Endothelial cell (in vitro differentiated cells): ENCODE measurements at regions not wholly inside any gene's neighbourhood (a gene's known extent, or its start where the extent isn't known, plus 50 kb on each side); places are given as distances from the start of the nearest gene placed in this dataset.

Experiments
- DNase-seq: peaks from one replicate; pipeline ENCODE4 v3.0.0; 2021; ENCODE audit warnings: low spot score
- H3K27ac Mint-ChIP-seq: one replicate; pipeline ENCODE4 v1.8.0; 2021; ENCODE audit warnings: mixed read lengths, inconsistent platforms; ENCODE audit not compliant: unreplicated experiment
- H3K27me3 Mint-ChIP-seq: one replicate; pipeline ENCODE4 v1.8.0; 2021; ENCODE audit warnings: mild to moderate bottlenecking, moderate library complexity, mixed read lengths, inconsistent platforms; ENCODE audit not compliant: unreplicated experiment
- H3K36me3 Mint-ChIP-seq: one replicate; pipeline ENCODE4 v1.8.0; 2021; ENCODE audit warnings: mild to moderate bottlenecking, low read depth, mixed read lengths, inconsistent platforms; ENCODE audit not compliant: unreplicated experiment
- H3K4me1 Mint-ChIP-seq: one replicate; pipeline ENCODE4 v1.8.0; 2021; ENCODE audit warnings: mild to moderate bottlenecking, mixed read lengths, inconsistent platforms; ENCODE audit not compliant: unreplicated experiment
- H3K4me3 Mint-ChIP-seq: one replicate; pipeline ENCODE4 v1.8.0; 2021; ENCODE audit warnings: mild to moderate bottlenecking, mixed read lengths, inconsistent platforms; ENCODE audit not compliant: unreplicated experiment
- H3K9me3 Mint-ChIP-seq: one replicate; pipeline ENCODE4 v1.8.0; 2021; ENCODE audit warnings: mixed read lengths, inconsistent platforms; ENCODE audit not compliant: unreplicated experiment
- CTCF ChIP-seq: fragments of 200-600 bp; sonication (generic); IDR thresholded peaks from one replicate; pipeline ENCODE4 v1.5.0; 2021; ENCODE audit warnings: antibody characterized with exemption; ENCODE audit not compliant: unreplicated experiment

DNA sequence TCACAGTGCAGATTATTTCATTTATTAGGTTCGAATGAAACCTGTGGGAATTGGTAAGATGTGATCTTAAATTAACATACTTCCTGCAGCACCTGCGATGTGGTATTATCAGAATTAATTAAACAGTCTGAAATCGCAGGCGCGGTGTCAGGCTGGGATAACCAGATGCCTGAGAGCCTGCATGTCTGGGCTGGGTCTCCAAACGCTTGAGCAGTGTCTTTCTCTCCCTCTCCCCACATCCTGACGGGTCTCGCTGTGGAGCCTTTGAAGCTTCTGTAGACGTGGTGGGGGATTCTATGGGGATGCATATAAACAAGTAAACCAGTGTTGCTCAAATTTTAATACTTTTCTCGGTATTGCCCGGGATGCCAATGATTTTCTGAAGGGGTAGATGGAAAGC lies 366.2 kb upstream of the SPRED2 start:
- Mint-ChIP-seq H3K4me3 (no peak overlapping the region), H3K27me3 (no peaks in the 10 kb centered on the region), H3K9me3 (no peaks in the 10 kb centered on the region), H3K36me3 (no peaks in the 10 kb centered on the region), H3K4me1 (no peaks in the 10 kb centered on the region), H3K27ac (no peak overlapping the region)
- no peak for TF ChIP-seq CTCF
- DNase-seq = no peak

- Mint-ChIP-seq H3K9me3 (no peaks in the 10 kb centered on the region), H3K4me3 (no peak overlapping the region), H3K4me1 (no peaks in the 10 kb centered on the region), H3K36me3 (no peaks in the 10 kb centered on the region), H3K27me3 (no peaks in the 10 kb centered on the region), H3K27ac (no peak overlapping the region)
- no peak for DNase-seq
- TF ChIP-seq CTCF = no peak
Observed at GRCh38 chr2:65794994-65795393, 362.6 kb upstream of the SPRED2 start.

DNA sequence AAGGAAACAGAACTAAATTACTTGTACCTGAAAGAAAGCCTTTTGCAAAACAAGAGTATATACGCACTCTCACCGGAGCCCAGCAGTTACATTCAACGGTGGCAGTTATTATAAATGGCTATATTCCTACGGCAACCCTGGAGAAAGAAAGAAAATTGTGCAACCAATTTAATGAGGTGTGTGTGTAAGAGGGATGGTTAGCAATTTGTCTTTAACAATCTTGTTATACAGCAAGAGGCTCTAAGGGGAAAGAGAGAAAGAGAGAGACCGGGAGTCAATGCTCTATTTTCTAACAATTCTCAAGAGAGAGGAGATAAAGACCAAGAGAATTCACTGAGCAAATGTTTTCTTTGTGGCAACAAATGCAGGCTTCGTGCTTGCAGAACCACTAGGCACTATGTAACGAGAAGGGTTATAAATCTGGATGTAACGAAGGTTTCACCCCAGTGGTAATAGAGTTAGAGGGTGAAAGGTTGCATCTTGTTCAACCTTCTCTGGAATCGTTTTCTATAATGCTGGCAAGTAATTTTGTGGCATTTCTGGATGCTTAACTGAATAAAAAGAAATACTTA lies 359.1 kb upstream of the SPRED2 start:
- no peaks in the 10 kb centered on the region for H3K36me3 Mint-ChIP-seq
- no peak overlapping the region for H3K27ac Mint-ChIP-seq
- TF ChIP-seq CTCF = no peak

DNA sequence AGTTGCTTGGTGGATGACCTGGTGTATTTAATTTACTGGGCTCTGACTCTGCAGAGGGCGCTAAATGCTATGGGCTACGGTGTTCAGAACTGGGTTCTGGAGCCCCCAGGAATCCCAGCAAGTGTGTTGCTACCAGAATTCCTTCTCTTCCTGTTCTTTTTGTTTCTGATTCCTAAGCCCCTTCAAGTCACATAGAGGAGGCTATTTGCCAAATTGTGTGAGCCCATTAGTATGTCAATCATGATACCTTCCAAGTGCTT lies 358.2 kb upstream of the SPRED2 start:
- H3K27ac Mint-ChIP-seq = no peak overlapping the region
- H3K27me3 Mint-ChIP-seq = no peaks in the 10 kb centered on the region
- no peak overlapping the region for H3K4me3 Mint-ChIP-seq
- no peaks in the 10 kb centered on the region for H3K4me1 Mint-ChIP-seq
- TF ChIP-seq CTCF = no peak
- H3K36me3 Mint-ChIP-seq = no peaks in the 10 kb centered on the region
- no peaks in the 10 kb centered on the region for H3K9me3 Mint-ChIP-seq
- no peak for DNase-seq

More for the DNA sequence above, 359.1 kb upstream of the SPRED2 start:
- no peaks in the 10 kb centered on the region for H3K9me3 Mint-ChIP-seq
- H3K27me3 Mint-ChIP-seq = no peaks in the 10 kb centered on the region
- no peaks in the 10 kb centered on the region for H3K4me1 Mint-ChIP-seq
- no peak overlapping the region for H3K4me3 Mint-ChIP-seq
- DNase-seq = no peak

DNA sequence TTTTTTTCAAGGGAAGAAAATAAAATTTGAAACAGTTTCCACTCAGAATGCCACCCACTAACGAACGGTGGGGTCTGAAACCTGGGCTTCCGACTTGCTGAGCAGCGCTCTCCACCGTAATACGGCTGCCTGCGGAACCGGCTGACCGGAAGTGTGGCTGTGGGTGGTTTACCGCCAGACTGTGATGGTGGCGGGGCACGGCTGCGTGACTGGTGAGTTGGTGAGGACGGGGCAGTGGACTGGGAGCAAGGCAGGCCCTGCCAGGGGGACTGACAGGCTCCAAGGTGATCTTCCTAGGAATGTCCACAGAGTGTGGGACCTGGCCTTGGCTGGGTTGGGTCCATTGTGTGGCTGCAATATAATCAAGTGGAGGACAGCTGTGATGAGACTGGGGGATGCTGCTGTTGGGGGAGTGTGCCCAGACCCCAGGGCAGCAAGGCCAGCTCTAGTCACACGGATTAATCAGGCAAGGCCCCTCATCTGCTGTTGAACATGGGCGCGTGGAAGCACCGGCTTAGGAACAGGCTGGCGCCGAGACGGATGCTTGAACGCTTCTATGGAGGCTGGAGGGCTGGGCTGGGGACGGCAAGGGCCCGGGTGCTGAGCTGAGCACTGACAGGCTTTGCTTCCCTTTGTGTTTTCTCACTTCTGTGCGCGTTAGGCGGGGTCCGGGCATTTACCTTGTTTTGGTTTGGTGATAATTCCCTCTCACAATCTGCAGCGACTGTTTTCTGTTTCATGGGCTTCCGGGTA lies 357.7 kb upstream of the SPRED2 start:
- H3K4me1 Mint-ChIP-seq = no peaks in the 10 kb centered on the region
- no peak for TF ChIP-seq CTCF
- DNase-seq = no peak
- no peak overlapping the region for H3K27ac Mint-ChIP-seq
- no peak overlapping the region for H3K4me3 Mint-ChIP-seq
- no peaks in the 10 kb centered on the region for H3K36me3 Mint-ChIP-seq
- H3K9me3 Mint-ChIP-seq = no peaks in the 10 kb centered on the region
- H3K27me3 Mint-ChIP-seq = no peaks in the 10 kb centered on the region
